Chondrocyte (in vitro differentiated cells): ENCODE measurements at regions not wholly inside any gene's neighbourhood (a gene's known extent, or its start where the extent isn't known, plus 50 kb on each side); places are given as distances from the start of the nearest gene placed in this dataset.

Experiments
- DNase-seq: peaks from one replicate; pipeline ENCODE4 v3.0.0; 2021; ENCODE audit warnings: mixed read lengths, low spot score
- H3K27ac Mint-ChIP-seq: one replicate; pipeline ENCODE4 v1.8.0; 2021; ENCODE audit warnings: mild to moderate bottlenecking, moderate library complexity, mixed read lengths; ENCODE audit not compliant: unreplicated experiment
- H3K27me3 Mint-ChIP-seq: 2 replicates; pipeline ENCODE4 v1.8.0; 2021; ENCODE audit warnings: low read depth, mixed read lengths
- H3K36me3 Mint-ChIP-seq: 2 replicates; pipeline ENCODE4 v1.8.0; 2021; ENCODE audit warnings: low read depth, mixed read lengths
- H3K4me1 Mint-ChIP-seq: 2 replicates; pipeline ENCODE4 v1.8.0; 2021; ENCODE audit warnings: low read depth, mild to moderate bottlenecking, mixed read lengths
- H3K4me3 Mint-ChIP-seq: one replicate; pipeline ENCODE4 v1.8.0; 2021; ENCODE audit warnings: mild to moderate bottlenecking, moderate library complexity, mixed read lengths; ENCODE audit not compliant: unreplicated experiment
- H3K9me3 Mint-ChIP-seq: 2 replicates; pipeline ENCODE4 v1.8.0; 2021; ENCODE audit warnings: low read depth, mixed read lengths
- TF ChIP-seq, protein P1 (sequence below): fragments of 200-600 bp; sonication (generic); IDR thresholded peaks from 2 replicates; pipeline ENCODE4 v1.5.0; 2021; ENCODE audit warnings: antibody characterized with exemption, mild to moderate bottlenecking, moderate library complexity

DNA sequence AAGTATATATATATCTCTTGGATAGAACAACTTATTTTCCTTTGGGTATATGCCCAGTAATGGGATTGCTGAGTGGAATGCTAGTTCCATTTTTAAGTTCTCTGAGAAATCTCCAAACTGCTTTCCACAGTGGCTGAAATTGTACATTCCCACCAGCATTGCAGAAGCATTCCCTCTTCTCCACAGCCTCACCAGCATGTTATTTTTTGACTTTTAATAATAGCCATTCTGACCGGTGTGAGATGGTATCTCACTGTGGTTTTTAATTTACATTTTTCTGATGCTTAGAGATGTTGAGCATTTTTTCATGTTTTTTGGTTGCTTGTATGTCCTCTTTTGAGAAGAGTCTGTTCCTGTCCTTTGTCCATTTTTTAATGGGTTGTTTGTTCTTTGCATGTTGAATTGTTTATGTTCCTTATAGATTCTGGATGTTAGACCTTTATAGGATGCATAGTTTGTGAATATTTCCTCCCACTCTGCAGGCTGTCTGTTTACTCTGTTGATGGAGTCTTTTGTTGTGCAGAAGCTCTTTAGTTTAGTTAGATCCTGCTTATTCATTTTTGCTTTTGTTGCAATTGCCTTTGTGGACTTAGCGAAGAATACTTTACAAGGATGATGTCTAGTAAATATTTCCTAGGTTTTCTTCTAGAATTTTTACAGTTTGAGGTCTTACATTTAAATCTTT lies 82.7 kb upstream of the NR2F2 start:
- DNase-seq: no peak
- Mint-ChIP-seq H3K27ac (no peak overlapping the region), H3K4me3 (no peak overlapping the region), H3K9me3 (peaks cover 22% of the 10 kb centered on the region), H3K4me1 (peaks cover 5% of the 10 kb centered on the region), H3K27me3 (no peaks in the 10 kb centered on the region), H3K36me3 (peaks cover 20% of the 10 kb centered on the region)
- TF ChIP-seq, protein P1, sequence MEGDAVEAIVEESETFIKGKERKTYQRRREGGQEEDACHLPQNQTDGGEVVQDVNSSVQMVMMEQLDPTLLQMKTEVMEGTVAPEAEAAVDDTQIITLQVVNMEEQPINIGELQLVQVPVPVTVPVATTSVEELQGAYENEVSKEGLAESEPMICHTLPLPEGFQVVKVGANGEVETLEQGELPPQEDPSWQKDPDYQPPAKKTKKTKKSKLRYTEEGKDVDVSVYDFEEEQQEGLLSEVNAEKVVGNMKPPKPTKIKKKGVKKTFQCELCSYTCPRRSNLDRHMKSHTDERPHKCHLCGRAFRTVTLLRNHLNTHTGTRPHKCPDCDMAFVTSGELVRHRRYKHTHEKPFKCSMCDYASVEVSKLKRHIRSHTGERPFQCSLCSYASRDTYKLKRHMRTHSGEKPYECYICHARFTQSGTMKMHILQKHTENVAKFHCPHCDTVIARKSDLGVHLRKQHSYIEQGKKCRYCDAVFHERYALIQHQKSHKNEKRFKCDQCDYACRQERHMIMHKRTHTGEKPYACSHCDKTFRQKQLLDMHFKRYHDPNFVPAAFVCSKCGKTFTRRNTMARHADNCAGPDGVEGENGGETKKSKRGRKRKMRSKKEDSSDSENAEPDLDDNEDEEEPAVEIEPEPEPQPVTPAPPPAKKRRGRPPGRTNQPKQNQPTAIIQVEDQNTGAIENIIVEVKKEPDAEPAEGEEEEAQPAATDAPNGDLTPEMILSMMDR: no peak

DNA sequence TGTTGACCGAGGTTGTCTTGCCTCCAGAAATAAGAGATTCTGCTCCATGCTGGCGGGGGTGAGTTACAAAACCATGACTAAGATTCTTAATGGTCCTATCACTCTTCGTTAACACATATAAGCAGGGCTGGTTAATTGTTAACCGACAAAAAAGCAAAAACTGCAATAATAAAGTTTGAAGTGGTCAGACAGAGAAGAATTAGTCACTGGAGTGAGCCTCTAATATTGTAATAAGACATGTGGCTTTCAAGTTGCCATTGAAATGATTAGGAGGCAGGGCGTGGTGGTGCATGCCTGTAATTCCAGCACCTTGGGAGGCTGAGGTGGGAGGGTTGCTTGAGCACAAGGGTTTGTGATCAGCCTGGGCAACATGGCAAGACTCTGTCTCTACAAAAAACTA lies 78.4 kb upstream of the NR2F2 start:
- peaks cover 5% of the 10 kb centered on the region for H3K4me1 Mint-ChIP-seq
- no peaks in the 10 kb centered on the region for H3K27me3 Mint-ChIP-seq
- H3K9me3 Mint-ChIP-seq: peaks cover 10% of the 10 kb centered on the region
- H3K4me3 Mint-ChIP-seq: no peak overlapping the region
- no peak for DNase-seq
- H3K27ac Mint-ChIP-seq: no peak overlapping the region
- peaks cover 18% of the 10 kb centered on the region for H3K36me3 Mint-ChIP-seq
- TF ChIP-seq, protein P1: no peak

DNA sequence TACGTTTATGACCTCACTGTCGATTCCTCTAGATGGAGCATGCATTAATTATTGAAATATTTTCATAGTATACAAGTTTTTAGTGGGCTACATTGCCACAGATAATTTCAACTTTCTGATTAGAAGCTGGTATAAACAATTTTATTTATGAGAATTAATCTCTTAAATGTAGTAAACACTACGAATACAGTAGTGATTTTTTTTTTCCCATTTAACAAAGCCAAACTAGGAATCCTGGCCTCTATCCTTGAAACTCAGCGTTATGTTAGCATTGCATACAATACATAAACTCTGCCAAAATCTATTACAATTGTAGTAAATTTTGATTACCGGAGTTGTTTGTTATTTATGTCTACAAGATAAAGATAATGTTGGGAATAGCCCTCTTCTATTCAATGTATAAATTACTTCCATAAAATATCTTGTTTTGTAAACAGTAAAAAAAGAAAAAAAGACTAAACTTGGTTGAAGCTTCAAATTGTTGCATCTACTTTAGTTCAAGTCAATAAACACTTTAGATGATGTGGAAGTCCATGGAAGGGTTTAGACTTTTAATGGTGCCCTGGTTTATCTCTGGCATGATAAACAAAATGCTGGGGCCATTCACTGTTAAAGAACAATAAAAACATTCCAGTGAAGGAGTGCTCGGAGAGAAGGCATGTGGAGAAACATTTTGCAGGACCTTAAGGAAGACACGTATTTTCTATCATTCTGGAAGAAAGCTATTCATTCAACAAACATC lies 77.3 kb upstream of the NR2F2 start:
- DNase-seq: no peak
- H3K27me3 Mint-ChIP-seq: no peaks in the 10 kb centered on the region

DNA sequence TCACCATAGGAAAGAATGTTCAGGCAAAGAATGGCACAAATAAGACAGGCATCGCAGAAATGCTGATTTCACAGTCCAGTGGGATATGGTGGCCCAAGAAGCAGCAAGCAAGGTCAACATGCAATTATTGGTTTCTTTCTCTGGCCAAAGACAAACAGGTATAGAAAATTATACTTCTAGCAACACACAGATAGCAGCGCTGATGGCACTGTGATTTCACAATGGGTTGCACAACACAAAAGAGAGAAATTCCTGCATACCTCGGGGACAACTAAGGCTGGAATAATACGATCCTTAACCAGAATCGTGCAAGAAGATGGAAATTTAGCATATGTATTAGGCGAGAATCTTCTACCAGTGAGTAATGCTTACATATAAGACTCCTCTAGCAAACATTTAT lies 76.3 kb upstream of the NR2F2 start:
- H3K36me3 Mint-ChIP-seq: peaks cover 11% of the 10 kb centered on the region
- H3K4me1 Mint-ChIP-seq: no peaks in the 10 kb centered on the region
- H3K27me3 Mint-ChIP-seq: no peaks in the 10 kb centered on the region
- H3K4me3 Mint-ChIP-seq: no peak overlapping the region
- H3K27ac Mint-ChIP-seq: no peak overlapping the region
- H3K9me3 Mint-ChIP-seq: no peaks in the 10 kb centered on the region
- TF ChIP-seq, protein P1: no peak
- no peak for DNase-seq

More for the DNA sequence above, 77.3 kb upstream of the NR2F2 start:
- Mint-ChIP-seq H3K9me3 (peaks cover 3% of the 10 kb centered on the region), H3K36me3 (peaks cover 11% of the 10 kb centered on the region), H3K4me1 (peaks cover under 1% of the 10 kb centered on the region), H3K4me3 (no peak overlapping the region), H3K27ac (no peak overlapping the region)
- TF ChIP-seq, protein P1: no peak

DNA sequence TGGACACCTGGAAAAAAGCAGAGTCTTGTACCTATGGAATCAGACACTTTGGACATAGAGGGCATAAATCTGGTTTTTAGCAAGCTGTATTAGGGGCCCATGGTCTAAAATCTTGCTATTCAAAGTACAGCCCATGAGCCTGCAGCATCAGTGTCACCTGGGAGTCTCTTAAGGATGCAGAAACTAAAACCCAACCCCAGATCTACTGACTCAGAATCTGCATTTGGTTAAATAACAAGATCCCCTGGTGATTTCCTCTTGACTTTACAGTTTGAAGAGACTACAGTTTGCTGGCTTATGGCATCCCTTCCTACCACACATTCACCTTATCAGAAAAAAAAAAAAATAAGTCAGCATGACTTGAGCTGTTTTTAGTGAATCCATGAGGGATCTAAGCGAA lies 74.9 kb upstream of the NR2F2 start:
- Mint-ChIP-seq H3K4me1 (no peaks in the 10 kb centered on the region), H3K36me3 (peaks cover 14% of the 10 kb centered on the region), H3K27ac (no peak overlapping the region), H3K9me3 (no peaks in the 10 kb centered on the region), H3K4me3 (no peak overlapping the region), H3K27me3 (no peaks in the 10 kb centered on the region)
- TF ChIP-seq, protein P1: no peak
- no peak for DNase-seq
